HPDE6-E6E7 (cell line): ENCODE measurements at regions not wholly inside any gene's neighbourhood (a gene's known extent, or its start where the extent isn't known, plus 50 kb on each side); places are given as distances from the start of the nearest gene placed in this dataset.
"Not testable (repeated sequence)": the region's sequence is repeated elsewhere in the genome, so short reads cannot be mapped to it uniquely, and the experiment has no call there.

Source experiments
- DNase-seq: peaks from one replicate; pipeline ENCODE4 v3.0.0; 2011; ENCODE audit warnings: missing footprints; ENCODE audit errors: extremely low spot score

- no peak for DNase-seq
Observed at GRCh38 chr5:152608458-152608857, 203.4 kb upstream of the NMUR2 start.

GRCh38 chr5:152619756-152620155, 214.7 kb upstream of the NMUR2 start:
- no peak for DNase-seq

GRCh38 chr5:152622628-152623027, 217.5 kb upstream of the NMUR2 start:
- DNase-seq, result no peak

- DNase-seq, result no peak
Observed at GRCh38 chr5:152623951-152624350, 218.9 kb upstream of the NMUR2 start.

GRCh38 chr5:152625696-152626095, 220.6 kb upstream of the NMUR2 start:
- DNase-seq, result no peak

- no peak for DNase-seq
Observed at GRCh38 chr5:152631221-152631620, 226.1 kb upstream of the NMUR2 start.

GRCh38 chr5:152632360-152632759, 227.3 kb upstream of the NMUR2 start:
- no peak for DNase-seq

GRCh38 chr5:152634586-152634985, 229.5 kb upstream of the NMUR2 start:
- no peak for DNase-seq

GRCh38 chr5:152638996-152639552, 234.0 kb upstream of the NMUR2 start:
- DNase-seq, result no peak

GRCh38 chr5:152641970-152642805, 237.1 kb upstream of the NMUR2 start:
- DNase-seq, result no peak

- no peak for DNase-seq
Observed at GRCh38 chr5:152642880-152643279, 237.8 kb upstream of the NMUR2 start.

- no peak for DNase-seq
Observed at GRCh38 chr5:152644029-152644728, 239.1 kb upstream of the NMUR2 start.

- DNase-seq, result no peak
Observed at GRCh38 chr5:152649609-152650008, 244.5 kb upstream of the NMUR2 start.

- no peak for DNase-seq
Observed at GRCh38 chr5:152650413-152650812, 245.3 kb upstream of the NMUR2 start.

- not testable (repeated sequence) for DNase-seq
Observed at GRCh38 chr5:152659470-152659869, 254.4 kb upstream of the NMUR2 start.

GRCh38 chr5:152673601-152674000, 268.5 kb upstream of the NMUR2 start:
- DNase-seq, result no peak

GRCh38 chr5:152674403-152674802, 269.3 kb upstream of the NMUR2 start:
- no peak for DNase-seq

- DNase-seq, result no peak
Observed at GRCh38 chr5:152676196-152676595, 271.1 kb upstream of the NMUR2 start.

GRCh38 chr5:152683205-152683604, 278.1 kb upstream of the NMUR2 start:
- DNase-seq, result no peak

- DNase-seq, result no peak
Observed at GRCh38 chr5:152686931-152687330, 281.9 kb upstream of the NMUR2 start.

GRCh38 chr5:152688561-152689249, 283.6 kb upstream of the NMUR2 start:
- peak; percentile 63 for DNase-seq

GRCh38 chr5:152689250-152689711, 284.2 kb upstream of the NMUR2 start:
- no peak for DNase-seq
